Suprapubic skin (tissue), 3 donors: ENCODE measurements at regions not wholly inside any gene's neighbourhood (a gene's known extent, or its start where the extent isn't known, plus 50 kb on each side); places are given as distances from the start of the nearest gene placed in this dataset.
"Not testable (repeated sequence)": the region's sequence is repeated elsewhere in the genome, so short reads cannot be mapped to it uniquely, and the experiment has no call there.

Source experiments
- POLR2A ChIP-seq, 2 donors: fragments of 450-650 bp; IDR thresholded peaks; one replicate each; pipeline ENCODE4 v1.6.1; 2017; ENCODE audit warnings: antibody characterized with exemption in 2 of 2, mild to moderate bottlenecking in 2 of 2, moderate library complexity in 2 of 2
- TF ChIP-seq, protein P1 (sequence below), 2 donors: fragments of 200-600 bp in 1 of 2; fragments of 450-650 bp in 1 of 2; sonication (generic) in 1 of 2; IDR thresholded peaks; one replicate each; pipeline ENCODE4 v1.5.1; 2016 to 2019; ENCODE audit warnings: antibody characterized with exemption in 2 of 2, mild to moderate bottlenecking in 1 of 2, moderate library complexity in 1 of 2

DNA sequence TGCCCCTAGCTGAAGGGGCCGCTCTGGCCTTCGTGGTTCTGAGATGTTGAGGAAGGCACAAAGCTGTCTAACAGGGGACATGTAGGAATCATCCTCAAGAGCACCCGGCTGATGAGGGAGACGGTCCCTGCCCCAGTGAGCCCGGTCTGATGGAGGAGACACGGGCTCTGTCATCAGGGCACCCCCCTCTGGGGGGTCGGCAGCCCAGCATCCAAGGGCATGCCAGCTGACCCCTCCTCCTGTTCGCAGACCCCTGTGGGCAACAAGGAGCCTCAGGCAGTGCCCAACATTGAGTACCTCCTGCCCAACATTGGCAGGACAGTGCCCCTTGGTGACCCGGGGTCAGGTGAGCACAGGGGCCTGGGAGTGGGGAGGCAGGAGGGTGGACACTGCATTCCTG lies 128.9 kb downstream of the ZNF267 start:
- TF ChIP-seq, protein P1, sequence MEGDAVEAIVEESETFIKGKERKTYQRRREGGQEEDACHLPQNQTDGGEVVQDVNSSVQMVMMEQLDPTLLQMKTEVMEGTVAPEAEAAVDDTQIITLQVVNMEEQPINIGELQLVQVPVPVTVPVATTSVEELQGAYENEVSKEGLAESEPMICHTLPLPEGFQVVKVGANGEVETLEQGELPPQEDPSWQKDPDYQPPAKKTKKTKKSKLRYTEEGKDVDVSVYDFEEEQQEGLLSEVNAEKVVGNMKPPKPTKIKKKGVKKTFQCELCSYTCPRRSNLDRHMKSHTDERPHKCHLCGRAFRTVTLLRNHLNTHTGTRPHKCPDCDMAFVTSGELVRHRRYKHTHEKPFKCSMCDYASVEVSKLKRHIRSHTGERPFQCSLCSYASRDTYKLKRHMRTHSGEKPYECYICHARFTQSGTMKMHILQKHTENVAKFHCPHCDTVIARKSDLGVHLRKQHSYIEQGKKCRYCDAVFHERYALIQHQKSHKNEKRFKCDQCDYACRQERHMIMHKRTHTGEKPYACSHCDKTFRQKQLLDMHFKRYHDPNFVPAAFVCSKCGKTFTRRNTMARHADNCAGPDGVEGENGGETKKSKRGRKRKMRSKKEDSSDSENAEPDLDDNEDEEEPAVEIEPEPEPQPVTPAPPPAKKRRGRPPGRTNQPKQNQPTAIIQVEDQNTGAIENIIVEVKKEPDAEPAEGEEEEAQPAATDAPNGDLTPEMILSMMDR (IDR thresholded peaks at IDR 0.05): not testable (repeated sequence)
- TF ChIP-seq POLR2A (IDR thresholded peaks at IDR 0.05): not testable (repeated sequence)
